ENCODE measurements at regions not wholly inside any gene's neighbourhood (a gene's known extent, or its start where the extent isn't known, plus 50 kb on each side); places are given as distances from the start of the nearest gene placed in this dataset.

GRCh38 chr12:107361970-107362369, 268.6 kb upstream of the CRY1 start:
- no peak overlapping the region for H3K23ac ChIP-seq (ENCODE audit: insufficient read length)
- H3K18ac ChIP-seq (ENCODE audit: extremely low read depth, low read length) = no peak overlapping the region; the same call in 1 of the 2 replicates
- no peak overlapping the region for H3K27ac ChIP-seq (ENCODE audit: low read depth, low read length)
- H4K91ac ChIP-seq (replicated peaks; ENCODE audit: insufficient read length, low read length) = no peak overlapping the region
- H2BK15ac ChIP-seq (ENCODE audit: low read length) = no peak overlapping the region
- no peak overlapping the region for H3K4me2 ChIP-seq (ENCODE audit: insufficient read depth in 1 of 2, low read depth in 2 of 2, low read length in 2 of 2)
- no peak for FAIRE-seq
- no peak overlapping the region for H2BK5ac ChIP-seq (ENCODE audit: low read depth, low read length)
- H3K36me3 ChIP-seq (ENCODE audit: control insufficient read depth in 2 of 4, insufficient read depth in 4 of 4, low read length in 3 of 4) = no peaks in the 10 kb centered on the region
- no peak overlapping the region for H2BK20ac ChIP-seq (ENCODE audit: low read length)
- no peaks in the 10 kb centered on the region; the same call in 1 of the 2 replicates for H3K23me2 ChIP-seq (ENCODE audit: low read depth, low read length)
- H4K20me1 ChIP-seq (replicated peaks in 1 of 2; ENCODE audit: control insufficient read depth in 1 of 2, insufficient read depth in 2 of 2, low read length in 2 of 2) = peaks cover 0 to 2% of the 10 kb centered on the region in 2 experiments
- no peak overlapping the region for H2AFZ ChIP-seq (ENCODE audit: low read length)
- H3K4me3 ChIP-seq (ENCODE audit: extremely low read depth in 1 of 4, insufficient read depth in 2 of 4, low read depth in 3 of 4, low read length in 4 of 4) = no peak overlapping the region
- H3K9ac ChIP-seq (replicated peaks in 1 of 4; ENCODE audit: extremely low read depth in 1 of 4, low read depth in 3 of 4, low read length in 3 of 4) = no peak overlapping the region
- no peak overlapping the region for H4K8ac ChIP-seq (ENCODE audit: extremely low read depth, insufficient read depth, low read length)
- H2AK5ac ChIP-seq (ENCODE audit: low read depth, low read length) = no peak overlapping the region
- no peaks in the 10 kb centered on the region for H3K4me1 ChIP-seq (replicated peaks in 1 of 4; ENCODE audit: control insufficient read depth in 3 of 4, insufficient read depth in 4 of 4, low read length in 3 of 4)
- H3K79me2 ChIP-seq (ENCODE audit: control insufficient read depth in 1 of 2, insufficient read depth in 2 of 2, low read length in 2 of 2) = no peaks in the 10 kb centered on the region
- DNase-seq (ENCODE audit: low read depth in 1 of 2, low spot score in 2 of 2) = no peak
- ChIA-PET CTCF (ENCODE audit: partially characterized antibody) (interaction anchor here (0.6 to 2.1 kb wide), 4 partner anchors 15 to 257 kb away, joined by 3 to 6 read pairs (median 4); no protein-coding TSS in a partner anchor), POLR2A (ENCODE audit: partially characterized antibody) (no interaction called here)
- H2BK120ac ChIP-seq (replicated peaks; ENCODE audit: low read depth, low read length) = no peak overlapping the region
- no peak overlapping the region for H4K5ac ChIP-seq (ENCODE audit: insufficient read length, low read depth, low read length)
- H3K79me1 ChIP-seq (ENCODE audit: low read depth, low read length) = no peaks in the 10 kb centered on the region
- no peak overlapping the region for H3K14ac ChIP-seq (ENCODE audit: insufficient read length)
- no peaks in the 10 kb centered on the region for H3K27me3 ChIP-seq (replicated peaks in 1 of 4; ENCODE audit: control insufficient read depth in 3 of 4, extremely low read depth in 1 of 4, insufficient read depth in 3 of 4, low read length in 3 of 4)
- H3K9me3 ChIP-seq (ENCODE audit: insufficient read depth in 2 of 2, low read depth in 1 of 2, low read length in 1 of 2) = no peaks in the 10 kb centered on the region
- no peak overlapping the region for H3K56ac ChIP-seq (replicated peaks; ENCODE audit: insufficient read length, low read depth, low read length)
- 95% methylated on average over 2 of the region's 2 CpGs; no CpG with 5 or more reads in 1 of the 2 experiments for WGBS, 2 experiments (ENCODE audit: extremely low coverage in 1 of 2, insufficient coverage in 1 of 2, insufficient read length in 1 of 2, insufficient replicate concordance in 2 of 2, low coverage in 1 of 2, low lambda C conversion rate in 2 of 2, missing lambda C conversion rate in 1 of 2)
- no peak overlapping the region for H3K4ac ChIP-seq (replicated peaks; ENCODE audit: insufficient read length, low read depth, low read length)
- H2BK12ac ChIP-seq (ENCODE audit: low read depth, low read length) = peak overlapping the region; percentile 75; the same call in 1 of the 2 replicates
- TF ChIP-seq CTBP2 (IDR thresholded peaks at IDR 0.05; ENCODE audit: borderline replicate concordance, insufficient read depth, insufficient read length, low read length) (no peak), SUZ12 (IDR thresholded peaks at IDR 0.05; ENCODE audit: low read length) (no peak), EGR1 (IDR thresholded peaks at IDR 0.05; ENCODE audit: borderline replicate concordance, low read depth, low read length) (no peak), KDM4A (IDR thresholded peaks at IDR 0.05; ENCODE audit: low read depth, low read length, severe bottlenecking) (no peak), CEBPB (IDR thresholded peaks at IDR 0.05; ENCODE audit: low read depth, low read length) (no peak), SIRT6 (IDR thresholded peaks at IDR 0.05; ENCODE audit: low read length) (no peak), SP2 (IDR thresholded peaks at IDR 0.05; ENCODE audit: low read length) (no peak), TAF7 (optimal IDR thresholded peaks at IDR 0.05; ENCODE audit: borderline replicate concordance, low read depth, low read length) (no peak), BACH1 (IDR thresholded peaks at IDR 0.05; ENCODE audit: low read length) (no peak), MAFK (IDR thresholded peaks at IDR 0.05; ENCODE audit: low read depth, low read length) (no peak), POLR2A (IDR thresholded peaks at IDR 0.05; ENCODE audit: control extremely low read depth in 1 of 2, low read depth in 2 of 2, low read length in 2 of 2) (no peak), CHD1 (IDR thresholded peaks at IDR 0.05; ENCODE audit: low read depth, low read length) (no peak), GTF2F1 (IDR thresholded peaks at IDR 0.05; ENCODE audit: borderline replicate concordance, low read depth, low read length) (no peak), EZH2 (IDR thresholded peaks at IDR 0.05; ENCODE audit: low read depth, low read length, severe bottlenecking) (no peak), RAD21 (IDR thresholded peaks at IDR 0.05 in 1 of 2, conservative IDR thresholded peaks at IDR 0.05 in 1 of 2; ENCODE audit: low read depth in 2 of 2, low read length in 2 of 2) (no peak), YY1 (IDR thresholded peaks at IDR 0.05; ENCODE audit: low read depth, low read length) (no peak)

Data from H1 (cell line).